ENCODE measurements at regions not wholly inside any gene's neighbourhood (a gene's known extent, or its start where the extent isn't known, plus 50 kb on each side); places are given as distances from the start of the nearest gene placed in this dataset.

- TF ChIP-seq, protein P1, sequence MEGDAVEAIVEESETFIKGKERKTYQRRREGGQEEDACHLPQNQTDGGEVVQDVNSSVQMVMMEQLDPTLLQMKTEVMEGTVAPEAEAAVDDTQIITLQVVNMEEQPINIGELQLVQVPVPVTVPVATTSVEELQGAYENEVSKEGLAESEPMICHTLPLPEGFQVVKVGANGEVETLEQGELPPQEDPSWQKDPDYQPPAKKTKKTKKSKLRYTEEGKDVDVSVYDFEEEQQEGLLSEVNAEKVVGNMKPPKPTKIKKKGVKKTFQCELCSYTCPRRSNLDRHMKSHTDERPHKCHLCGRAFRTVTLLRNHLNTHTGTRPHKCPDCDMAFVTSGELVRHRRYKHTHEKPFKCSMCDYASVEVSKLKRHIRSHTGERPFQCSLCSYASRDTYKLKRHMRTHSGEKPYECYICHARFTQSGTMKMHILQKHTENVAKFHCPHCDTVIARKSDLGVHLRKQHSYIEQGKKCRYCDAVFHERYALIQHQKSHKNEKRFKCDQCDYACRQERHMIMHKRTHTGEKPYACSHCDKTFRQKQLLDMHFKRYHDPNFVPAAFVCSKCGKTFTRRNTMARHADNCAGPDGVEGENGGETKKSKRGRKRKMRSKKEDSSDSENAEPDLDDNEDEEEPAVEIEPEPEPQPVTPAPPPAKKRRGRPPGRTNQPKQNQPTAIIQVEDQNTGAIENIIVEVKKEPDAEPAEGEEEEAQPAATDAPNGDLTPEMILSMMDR (IDR thresholded peaks at IDR 0.05), result no peak
- H3K4me1 ChIP-seq (ENCODE audit: control insufficient read depth in 1 of 2, insufficient read depth in 1 of 2, low read depth in 1 of 2, low read length in 1 of 2), result no peaks in the 10 kb centered on the region
- no peaks in the 10 kb centered on the region for H3K36me3 ChIP-seq
- H3K4me3 ChIP-seq (ENCODE audit: low read depth in 1 of 2, low read length in 1 of 2), result no peak overlapping the region
- no peaks in the 10 kb centered on the region for H3K9me3 ChIP-seq
- H3K27ac ChIP-seq, result no peak overlapping the region
- H3K27me3 ChIP-seq, result no peaks in the 10 kb centered on the region
Measured at GRCh38 chr3:64342940-64343688, 117.8 kb upstream of the PRICKLE2 start.

DNA sequence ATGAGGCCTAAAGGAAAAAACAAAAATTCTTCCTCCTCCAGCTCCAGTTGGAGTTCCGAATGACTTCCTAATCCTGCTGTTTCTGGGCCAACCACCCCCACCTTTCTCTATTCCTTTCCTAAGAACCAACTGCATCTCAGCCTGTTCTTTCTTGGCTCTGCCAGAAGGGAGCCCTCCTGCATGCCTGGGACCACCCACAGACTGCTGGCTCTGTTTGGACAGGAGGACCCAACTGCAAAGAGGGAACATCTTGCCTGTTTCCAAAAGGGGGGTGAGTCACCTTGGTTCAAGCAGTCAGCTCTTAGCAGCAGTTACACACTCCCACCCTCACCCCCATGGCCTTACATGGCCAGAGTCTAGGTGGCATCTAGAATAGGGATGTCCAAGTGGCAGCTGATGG is 116.0 kb upstream of the PRICKLE2 start:
- H3K36me3 ChIP-seq, result no peaks in the 10 kb centered on the region
- H3K4me3 ChIP-seq (ENCODE audit: low read depth in 1 of 2, low read length in 1 of 2), result no peak overlapping the region
- TF ChIP-seq, protein P1 (IDR thresholded peaks at IDR 0.05), result no peak
- no peaks in the 10 kb centered on the region for H3K9me3 ChIP-seq
- no peaks in the 10 kb centered on the region for H3K27me3 ChIP-seq
- no peaks in the 10 kb centered on the region for H3K4me1 ChIP-seq (ENCODE audit: control insufficient read depth in 1 of 2, insufficient read depth in 1 of 2, low read depth in 1 of 2, low read length in 1 of 2)
- no peak overlapping the region for H3K27ac ChIP-seq

DNA sequence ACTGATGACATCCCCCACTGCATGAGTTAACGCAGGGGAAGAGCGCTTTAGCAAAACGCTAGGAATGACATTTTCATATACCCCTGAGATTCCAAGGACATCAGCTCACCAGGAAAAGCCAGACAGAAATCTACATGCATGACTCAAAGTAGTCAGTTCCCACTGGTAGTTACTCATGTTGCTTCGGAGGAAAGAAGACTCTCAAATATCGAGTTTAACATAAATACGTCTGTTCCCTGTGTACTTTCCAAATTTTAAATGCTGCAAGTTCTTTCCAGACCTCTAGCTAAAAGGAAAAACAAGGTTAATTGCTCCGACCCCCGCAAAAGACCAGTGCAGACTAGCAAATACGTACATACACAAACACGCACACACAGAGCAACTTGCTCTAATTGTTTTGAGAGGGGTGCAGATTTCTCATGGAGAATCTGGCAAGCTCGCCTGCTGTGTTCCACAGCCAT is 115.4 kb upstream of the PRICKLE2 start:
- TF ChIP-seq, protein P1 (IDR thresholded peaks at IDR 0.05), result no peak
- no peaks in the 10 kb centered on the region for H3K4me1 ChIP-seq (ENCODE audit: control insufficient read depth in 1 of 2, insufficient read depth in 1 of 2, low read depth in 1 of 2, low read length in 1 of 2)
- no peaks in the 10 kb centered on the region for H3K27me3 ChIP-seq
- H3K36me3 ChIP-seq, result no peaks in the 10 kb centered on the region
- H3K27ac ChIP-seq, result no peak overlapping the region
- no peak overlapping the region for H3K4me3 ChIP-seq (ENCODE audit: low read depth in 1 of 2, low read length in 1 of 2)
- no peaks in the 10 kb centered on the region for H3K9me3 ChIP-seq

DNA sequence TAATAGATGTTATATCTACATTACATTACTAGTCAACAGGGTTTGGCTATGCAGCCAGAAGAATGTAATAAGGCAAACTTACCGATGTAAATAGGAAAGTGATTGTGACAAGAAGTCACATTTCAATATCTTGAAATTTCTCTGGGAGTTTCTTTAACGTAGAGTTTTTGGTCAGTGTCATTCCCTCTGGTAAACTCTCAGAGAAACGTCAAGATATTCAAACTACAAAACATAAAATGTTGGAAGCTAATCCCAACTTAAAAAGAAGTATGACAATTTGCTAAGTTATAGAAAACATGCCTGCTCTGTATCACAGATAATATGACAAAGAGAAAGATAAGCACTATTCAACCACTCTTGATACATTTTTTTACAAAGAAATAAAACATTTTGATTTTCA is 111.2 kb upstream of the PRICKLE2 start:
- H3K36me3 ChIP-seq, result no peaks in the 10 kb centered on the region
- no peaks in the 10 kb centered on the region for H3K4me1 ChIP-seq (ENCODE audit: control insufficient read depth in 1 of 2, insufficient read depth in 1 of 2, low read depth in 1 of 2, low read length in 1 of 2)
- H3K4me3 ChIP-seq (ENCODE audit: low read depth in 1 of 2, low read length in 1 of 2), result no peak overlapping the region
- H3K27me3 ChIP-seq, result no peaks in the 10 kb centered on the region
- TF ChIP-seq, protein P1 (IDR thresholded peaks at IDR 0.05), result no peak
- no peaks in the 10 kb centered on the region for H3K9me3 ChIP-seq
- H3K27ac ChIP-seq, result no peak overlapping the region

DNA sequence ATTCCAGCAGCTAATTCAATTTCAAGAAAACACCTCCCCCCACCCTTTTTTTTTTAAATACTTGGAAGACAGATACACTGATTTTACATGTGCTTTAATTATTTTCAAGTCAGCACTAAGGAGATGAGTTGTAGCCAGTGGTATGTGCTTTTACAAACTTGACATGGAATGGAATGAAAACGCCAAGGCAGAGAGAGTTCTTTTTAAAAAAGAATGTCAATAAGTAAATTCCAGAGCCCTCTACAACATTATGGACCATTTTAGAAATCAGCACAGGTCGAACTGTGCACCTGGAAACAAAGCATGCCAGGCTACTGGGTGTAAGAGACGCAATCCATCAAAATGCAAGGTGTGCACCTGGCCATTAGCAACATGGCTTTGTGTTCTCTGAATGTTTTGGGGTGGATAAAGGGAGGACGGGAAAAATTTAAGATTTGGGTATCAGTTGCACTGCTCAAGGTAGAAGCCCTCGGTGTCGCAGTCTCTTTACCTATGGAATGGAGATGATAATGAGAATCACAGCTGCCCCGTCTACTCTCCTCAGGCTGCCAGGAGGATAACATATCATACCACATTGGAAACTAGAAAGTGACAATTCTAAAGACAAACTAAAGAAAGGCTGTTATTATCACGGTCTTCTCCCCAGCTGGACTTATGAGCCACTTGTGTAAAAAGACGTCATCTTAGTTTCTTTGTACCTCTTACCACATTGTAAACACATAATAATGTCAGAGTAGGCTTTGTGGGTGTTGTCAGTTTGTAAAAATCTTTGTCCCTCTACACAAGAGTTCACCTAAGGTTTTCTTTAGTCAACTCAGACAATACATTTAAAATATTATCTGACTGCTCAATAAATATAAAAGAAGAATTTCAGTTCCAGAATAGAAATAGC is 107.4 kb upstream of the PRICKLE2 start:
- TF ChIP-seq, protein P1 (IDR thresholded peaks at IDR 0.05), result no peak
- H3K27ac ChIP-seq, result no peak overlapping the region
- no peak overlapping the region for H3K4me3 ChIP-seq (ENCODE audit: low read depth in 1 of 2, low read length in 1 of 2)
- H3K9me3 ChIP-seq, result no peaks in the 10 kb centered on the region
- H3K4me1 ChIP-seq (ENCODE audit: control insufficient read depth in 1 of 2, insufficient read depth in 1 of 2, low read depth in 1 of 2, low read length in 1 of 2), result no peaks in the 10 kb centered on the region
- H3K27me3 ChIP-seq, result no peaks in the 10 kb centered on the region
- no peaks in the 10 kb centered on the region for H3K36me3 ChIP-seq
